CD4-positive, CD25-positive, alpha-beta regulatory T cell (primary cell): ENCODE measurements at regions not wholly inside any gene's neighbourhood (a gene's known extent, or its start where the extent isn't known, plus 50 kb on each side); places are given as distances from the start of the nearest gene placed in this dataset.

Experiments used
- ATAC-seq, 2 donors: fragments of 150-1000 bp; cut with Tn5 transposase; one replicate each; pipeline ENCODE4 v1.10.0; 2021; ENCODE audit warnings: low read depth in 2 of 2, moderate number of reproducible peaks in 2 of 2, moderate library complexity in 1 of 2
- DNase-seq, 3 donors: peaks; one replicate each; pipeline versions ENCODE4 v3.0.0 to v3.0.0-alpha.2; 2012 to 2022; ENCODE audit warnings: mixed read lengths in 1 of 3
- H3K27ac ChIP-seq: one replicate; pipeline ENCODE4 v1.7.0; 2013; ENCODE audit warnings: mild to moderate bottlenecking, low read length; ENCODE audit not compliant: insufficient read depth, poor library complexity, severe bottlenecking
- H3K27me3 ChIP-seq: one replicate; pipeline ENCODE4 v1.7.0; 2013; ENCODE audit warnings: low read length; ENCODE audit not compliant: control insufficient read depth, insufficient read depth
- H3K36me3 ChIP-seq: one replicate; pipeline ENCODE4 v1.7.0; 2013; ENCODE audit warnings: mild to moderate bottlenecking, low read length, moderate library complexity; ENCODE audit not compliant: control insufficient read depth, insufficient read depth
- H3K4me1 ChIP-seq: 2 replicates; pipeline ENCODE4 v1.7.0; 2013; ENCODE audit warnings: mild to moderate bottlenecking, low read length; ENCODE audit not compliant: insufficient read depth, control insufficient read depth, poor library complexity, severe bottlenecking
- H3K4me3 ChIP-seq: one replicate; pipeline ENCODE4 v1.7.0; 2013; ENCODE audit warnings: low read depth, mild to moderate bottlenecking, low read length, moderate library complexity
- H3K9me3 ChIP-seq, 2 experiments: 1 replicate in 1 of 2; 2 replicates in 1 of 2; pipeline ENCODE4 v1.7.0; 2013; ENCODE audit warnings: low read length in 2 of 2, mild to moderate bottlenecking in 1 of 2, moderate library complexity in 1 of 2; ENCODE audit not compliant: control insufficient read depth in 2 of 2
- H3K27ac Mint-ChIP-seq, 3 donors: one replicate each; pipeline ENCODE4 v1.8.0; 2020 to 2022; ENCODE audit warnings: mild to moderate bottlenecking in 3 of 3, mixed read lengths in 3 of 3, moderate library complexity in 2 of 3
- H3K27me3 Mint-ChIP-seq: one replicate; pipeline ENCODE4 v1.8.0; 2022; ENCODE audit warnings: mild to moderate bottlenecking, mixed read lengths
- H3K36me3 Mint-ChIP-seq: one replicate; pipeline ENCODE4 v1.8.0; 2020; ENCODE audit warnings: mixed read lengths
- H3K4me1 Mint-ChIP-seq, 4 donors: one replicate each; pipeline ENCODE4 v1.8.0; 2020 to 2022; ENCODE audit warnings: mixed read lengths in 4 of 4, mild to moderate bottlenecking in 1 of 4
- H3K4me3 Mint-ChIP-seq, 4 donors: one replicate each; pipeline ENCODE4 v1.8.0; 2020 to 2022; ENCODE audit warnings: mild to moderate bottlenecking in 4 of 4, mixed read lengths in 4 of 4, moderate library complexity in 3 of 4
- H3K9me3 Mint-ChIP-seq, 7 donors: one replicate each; pipeline ENCODE4 v1.8.0; 2020 to 2022; ENCODE audit warnings: mixed read lengths in 7 of 7, mild to moderate bottlenecking in 3 of 7, moderate library complexity in 2 of 7

DNA sequence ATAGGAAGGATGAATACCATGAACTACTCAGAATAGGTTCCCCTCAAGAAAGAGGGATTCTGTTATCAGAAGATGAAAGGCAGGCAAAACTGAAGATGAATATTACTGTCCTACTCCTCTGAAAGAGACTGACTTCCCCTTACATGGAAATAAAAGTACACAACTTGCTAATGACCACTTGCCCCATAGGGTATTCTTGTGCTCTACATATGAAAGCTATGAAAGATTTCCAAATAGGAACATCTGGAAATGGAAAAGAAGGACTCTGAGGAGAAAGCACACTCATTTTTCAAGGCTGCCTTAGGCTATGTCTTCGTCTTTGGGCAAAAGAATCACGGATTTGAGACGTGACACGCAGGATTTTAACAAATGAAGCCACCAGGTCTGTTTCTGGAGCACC lies 170.1 kb upstream of the DAB1 start:
- Mint-ChIP-seq H3K27ac (no peak overlapping the region), H3K4me3 (no peak overlapping the region), H3K36me3 (no peaks in the 10 kb centered on the region), H3K27me3 (no peaks in the 10 kb centered on the region), H3K4me1 (no peaks in the 10 kb centered on the region), H3K9me3 (no peaks in the 10 kb centered on the region)
- H3K4me3 ChIP-seq: no peak overlapping the region
- no peaks in the 10 kb centered on the region for H3K9me3 ChIP-seq
- H3K36me3 ChIP-seq: no peaks in the 10 kb centered on the region
- no peak overlapping the region for H3K27ac ChIP-seq
- H3K4me1 ChIP-seq: no peaks in the 10 kb centered on the region
- H3K27me3 ChIP-seq: no peaks in the 10 kb centered on the region
- ATAC-seq (no peak), DNase-seq (no peak)

DNA sequence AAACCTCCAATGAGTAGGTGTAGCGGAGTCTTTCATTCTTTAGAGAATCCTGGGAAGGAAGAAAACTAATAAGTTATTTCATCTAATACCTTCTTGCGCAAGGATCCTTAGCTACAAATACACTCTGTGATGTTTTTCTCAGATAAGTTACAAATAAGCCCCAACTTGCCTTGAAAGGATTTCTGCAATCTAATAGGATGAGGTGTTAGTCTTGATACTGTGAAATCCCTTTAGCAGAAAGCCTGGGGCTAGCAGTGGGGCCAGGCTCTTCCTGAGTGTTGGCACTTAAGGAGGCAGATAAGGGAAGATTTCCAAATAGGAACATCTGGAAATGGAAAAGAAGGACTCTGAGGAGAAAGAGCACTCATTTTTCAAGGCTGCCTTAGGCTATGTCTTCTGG lies 168.0 kb upstream of the DAB1 start:
- Mint-ChIP-seq H3K4me1 (no peaks in the 10 kb centered on the region), H3K9me3 (no peaks in the 10 kb centered on the region), H3K27me3 (no peaks in the 10 kb centered on the region), H3K27ac (no peak overlapping the region), H3K36me3 (no peaks in the 10 kb centered on the region), H3K4me3 (no peak overlapping the region)
- no peaks in the 10 kb centered on the region for H3K27me3 ChIP-seq
- no peak overlapping the region for H3K4me3 ChIP-seq
- H3K9me3 ChIP-seq: no peaks in the 10 kb centered on the region
- no peaks in the 10 kb centered on the region for H3K36me3 ChIP-seq
- no peak overlapping the region for H3K27ac ChIP-seq
- no peaks in the 10 kb centered on the region for H3K4me1 ChIP-seq
- DNase-seq (no peak), ATAC-seq (no peak)

GRCh38 chr1:57590978-57591377 lies 167.1 kb upstream of the DAB1 start:
- H3K4me1 Mint-ChIP-seq: no peaks in the 10 kb centered on the region
- H3K4me3 Mint-ChIP-seq: no peak overlapping the region
- no peaks in the 10 kb centered on the region for H3K36me3 ChIP-seq
- DNase-seq (no peak), ATAC-seq (no peak)
- H3K27ac Mint-ChIP-seq: no peak overlapping the region
- no peak overlapping the region for H3K27ac ChIP-seq
- H3K36me3 Mint-ChIP-seq: no peaks in the 10 kb centered on the region
- H3K27me3 ChIP-seq: no peaks in the 10 kb centered on the region
- H3K4me1 ChIP-seq: no peaks in the 10 kb centered on the region
- no peaks in the 10 kb centered on the region for H3K9me3 Mint-ChIP-seq
- H3K27me3 Mint-ChIP-seq: no peaks in the 10 kb centered on the region
- no peaks in the 10 kb centered on the region for H3K9me3 ChIP-seq
- H3K4me3 ChIP-seq: no peak overlapping the region

DNA sequence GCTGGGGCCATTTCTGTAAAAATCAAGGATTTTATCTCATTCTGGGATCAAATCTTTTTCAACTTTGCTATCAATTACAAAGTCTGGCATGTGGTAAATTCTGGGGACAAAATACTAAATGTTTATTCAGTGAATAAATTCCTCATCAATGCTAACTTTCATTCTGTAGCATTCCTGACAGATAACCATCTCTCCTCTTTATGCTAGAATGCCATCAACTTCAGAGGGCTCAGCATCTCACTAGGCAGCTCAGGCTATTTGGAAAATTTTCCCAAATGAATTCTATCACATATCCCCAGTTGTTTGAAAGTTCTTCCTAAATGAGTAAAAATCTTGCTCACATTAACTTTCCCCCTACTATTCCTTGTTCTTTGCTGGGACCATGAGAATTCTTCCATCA lies 163.0 kb upstream of the DAB1 start:
- no peaks in the 10 kb centered on the region for H3K36me3 ChIP-seq

DNA sequence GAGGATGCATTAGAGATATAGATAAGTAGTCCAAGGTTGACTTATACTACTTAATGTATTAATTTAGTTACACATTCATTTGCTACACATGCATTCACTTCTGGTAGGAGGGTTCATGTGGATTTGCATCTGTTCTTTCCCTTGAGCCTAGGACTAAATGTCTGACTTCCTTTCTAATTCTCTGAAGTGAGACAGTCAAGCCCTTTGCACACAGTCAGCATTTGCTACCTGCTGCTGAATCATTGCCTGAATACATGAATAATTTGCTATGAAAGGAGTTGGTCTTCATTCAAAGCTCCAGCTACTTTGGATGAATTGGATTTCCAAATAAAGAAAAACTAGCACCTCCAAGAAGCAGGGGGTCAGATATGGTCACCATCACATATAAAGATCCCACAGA lies 154.8 kb upstream of the DAB1 start:
- peaks cover 0 to 7% (median 0%) of the 10 kb centered on the region in 7 donors for H3K9me3 Mint-ChIP-seq
- no peaks in the 10 kb centered on the region for H3K9me3 ChIP-seq
- DNase-seq (no peak), ATAC-seq (no peak)
- no peak overlapping the region for H3K27ac Mint-ChIP-seq
- no peaks in the 10 kb centered on the region for H3K36me3 Mint-ChIP-seq
- no peaks in the 10 kb centered on the region for H3K4me1 ChIP-seq
- H3K27me3 Mint-ChIP-seq: no peaks in the 10 kb centered on the region
- no peak overlapping the region for H3K27ac ChIP-seq
- H3K4me3 Mint-ChIP-seq: no peak overlapping the region
- H3K27me3 ChIP-seq: no peaks in the 10 kb centered on the region
- no peaks in the 10 kb centered on the region for H3K4me1 Mint-ChIP-seq
- H3K36me3 ChIP-seq: no peaks in the 10 kb centered on the region
- no peak overlapping the region for H3K4me3 ChIP-seq

More for the DNA sequence above, 163.0 kb upstream of the DAB1 start:
- no peaks in the 10 kb centered on the region for H3K9me3 ChIP-seq
- H3K9me3 Mint-ChIP-seq: peaks cover 0 to 4% (median 0%) of the 10 kb centered on the region in 7 donors
- DNase-seq: no peak
- H3K27ac Mint-ChIP-seq: no peak overlapping the region
- H3K4me1 Mint-ChIP-seq: no peaks in the 10 kb centered on the region
- no peaks in the 10 kb centered on the region for H3K27me3 ChIP-seq
- no peaks in the 10 kb centered on the region for H3K4me1 ChIP-seq
- no peaks in the 10 kb centered on the region for H3K36me3 Mint-ChIP-seq
- H3K4me3 ChIP-seq: no peak overlapping the region
- no peaks in the 10 kb centered on the region for H3K27me3 Mint-ChIP-seq
- no peak overlapping the region for H3K27ac ChIP-seq
- H3K4me3 Mint-ChIP-seq: no peak overlapping the region
- no peak for ATAC-seq

GRCh38 chr1:57578099-57578498 lies 154.2 kb upstream of the DAB1 start:
- Histone ChIP-seq H3K36me3 (no peaks in the 10 kb centered on the region), H3K27me3 (no peaks in the 10 kb centered on the region), H3K4me3 (no peak overlapping the region), H3K9me3 (no peaks in the 10 kb centered on the region), H3K4me1 (no peaks in the 10 kb centered on the region), H3K27ac (no peak overlapping the region)
- no peaks in the 10 kb centered on the region for H3K36me3 Mint-ChIP-seq
- H3K9me3 Mint-ChIP-seq: peaks cover 0 to 7% (median 0%) of the 10 kb centered on the region in 7 donors
- H3K4me3 Mint-ChIP-seq: no peak overlapping the region
- no peaks in the 10 kb centered on the region for H3K27me3 Mint-ChIP-seq
- H3K27ac Mint-ChIP-seq: no peak overlapping the region
- no peak for DNase-seq
- ATAC-seq: no peak
- no peaks in the 10 kb centered on the region for H3K4me1 Mint-ChIP-seq

- Mint-ChIP-seq H3K27ac (no peak overlapping the region), H3K36me3 (no peaks in the 10 kb centered on the region), H3K4me1 (no peaks in the 10 kb centered on the region), H3K27me3 (no peaks in the 10 kb centered on the region), H3K4me3 (no peak overlapping the region), H3K9me3 (peaks cover 0 to 5% (median 0%) of the 10 kb centered on the region in 7 donors)
- Histone ChIP-seq H3K9me3 (no peaks in the 10 kb centered on the region), H3K4me3 (no peak overlapping the region), H3K4me1 (no peaks in the 10 kb centered on the region), H3K36me3 (no peaks in the 10 kb centered on the region), H3K27ac (no peak overlapping the region), H3K27me3 (no peaks in the 10 kb centered on the region)
- ATAC-seq (no peak), DNase-seq (no peak)
Measured at GRCh38 chr1:57576756-57577155, 152.9 kb upstream of the DAB1 start.

- Histone ChIP-seq H3K27ac (no peak overlapping the region), H3K4me1 (no peaks in the 10 kb centered on the region), H3K4me3 (no peak overlapping the region), H3K36me3 (no peaks in the 10 kb centered on the region), H3K27me3 (no peaks in the 10 kb centered on the region), H3K9me3 (no peaks in the 10 kb centered on the region)
- H3K36me3 Mint-ChIP-seq: no peaks in the 10 kb centered on the region
- DNase-seq (no peak), ATAC-seq (no peak)
- H3K9me3 Mint-ChIP-seq: peaks cover 0 to 10% (median 0%) of the 10 kb centered on the region in 7 donors
- no peaks in the 10 kb centered on the region for H3K27me3 Mint-ChIP-seq
- H3K4me3 Mint-ChIP-seq: no peak overlapping the region
- H3K4me1 Mint-ChIP-seq: no peaks in the 10 kb centered on the region
- H3K27ac Mint-ChIP-seq: no peak overlapping the region
Measured at GRCh38 chr1:57572016-57572415, 148.2 kb upstream of the DAB1 start.
